ENCODE measurements at regions not wholly inside any gene's neighbourhood (a gene's known extent, or its start where the extent isn't known, plus 50 kb on each side); places are given as distances from the start of the nearest gene placed in this dataset.

- H3K4me2 ChIP-seq (ENCODE audit: control insufficient read depth, insufficient read depth) = no peak overlapping the region
- CTCF ChIA-PET = no interaction called here
- RAD21 ChIA-PET (ENCODE audit: unreplicated experiment) = no interaction called here
- in situ Hi-C loops (cut with MboI) = no loop called here
- TF ChIP-seq NFXL1 (IDR thresholded peaks at IDR 0.05; ENCODE audit: borderline replicate concordance) = no peak
- no peak for TF ChIP-seq GABPA (IDR thresholded peaks at IDR 0.05; ENCODE audit: low read depth)
- TF ChIP-seq HSF1 (IDR thresholded peaks at IDR 0.05; ENCODE audit: low read depth, low read length) = no peak
- TF ChIP-seq, protein P1, sequence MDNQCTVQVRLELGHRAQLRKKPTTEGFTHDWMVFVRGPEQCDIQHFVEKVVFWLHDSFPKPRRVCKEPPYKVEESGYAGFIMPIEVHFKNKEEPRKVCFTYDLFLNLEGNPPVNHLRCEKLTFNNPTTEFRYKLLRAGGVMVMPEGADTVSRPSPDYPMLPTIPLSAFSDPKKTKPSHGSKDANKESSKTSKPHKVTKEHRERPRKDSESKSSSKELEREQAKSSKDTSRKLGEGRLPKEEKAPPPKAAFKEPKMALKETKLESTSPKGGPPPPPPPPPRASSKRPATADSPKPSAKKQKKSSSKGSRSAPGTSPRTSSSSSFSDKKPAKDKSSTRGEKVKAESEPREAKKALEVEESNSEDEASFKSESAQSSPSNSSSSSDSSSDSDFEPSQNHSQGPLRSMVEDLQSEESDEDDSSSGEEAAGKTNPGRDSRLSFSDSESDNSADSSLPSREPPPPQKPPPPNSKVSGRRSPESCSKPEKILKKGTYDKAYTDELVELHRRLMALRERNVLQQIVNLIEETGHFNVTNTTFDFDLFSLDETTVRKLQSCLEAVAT (IDR thresholded peaks at IDR 0.05) = no peak
- H3K9ac ChIP-seq (ENCODE audit: control insufficient read depth, insufficient read depth, low read length) = no peak overlapping the region
- POLR2A ChIA-PET = no interaction called here
- no peak overlapping the region for H3K27ac ChIP-seq (ENCODE audit: control insufficient read depth, insufficient read depth)
- H2AFZ ChIP-seq (ENCODE audit: control insufficient read depth, low read depth, low read length) = no peak overlapping the region
- BruUV-seq (replicated peaks) = no TSS peak
- no peaks in the 10 kb centered on the region for H3K79me2 ChIP-seq (ENCODE audit: control insufficient read depth, insufficient read depth, low read length)
- H3K4me1 ChIP-seq (ENCODE audit: control insufficient read depth, insufficient read depth, low read length) = no peaks in the 10 kb centered on the region
- H4K20me1 ChIP-seq (ENCODE audit: control insufficient read depth, insufficient read depth) = no peaks in the 10 kb centered on the region
- ATAC-seq (no peak), DNase-seq (ENCODE audit: low read depth, low spot score) (no peak), FAIRE-seq (no peak)
- H3K36me3 ChIP-seq (ENCODE audit: control insufficient read depth in 2 of 2, insufficient read depth in 2 of 2, low read length in 1 of 2) = no peaks in the 10 kb centered on the region
- WGBS (ENCODE audit: insufficient coverage, insufficient replicate concordance, low lambda C conversion rate, missing lambda C conversion rate) = 15% methylated on average over 6 of the region's 6 CpGs
- no peak overlapping the region for H3K4me3 ChIP-seq
- H3K27me3 ChIP-seq (replicated peaks in 1 of 2; ENCODE audit: control insufficient read depth in 2 of 2, insufficient read depth in 2 of 2, low read length in 1 of 2) = no peaks in the 10 kb centered on the region
- intact Hi-C loops (cut with micrococcal nuclease; ENCODE audit: unreplicated experiment) = no loop called here
- SMC1A ChIA-PET (ENCODE audit: uncharacterized antibody, unreplicated experiment) = interaction anchor here (0.6 kb wide), 1 partner anchor 1163 kb away, joined by 3 read pairs; no protein-coding TSS in a partner anchor
- H3K9me3 ChIP-seq (replicated peaks; ENCODE audit: control insufficient read depth, insufficient read depth, low read length) = no peaks in the 10 kb centered on the region
Observed at GRCh38 chr10:125249948-125250347, 89.6 kb upstream of the CTBP2 start.

- no peak for FAIRE-seq
- H3K4me2 ChIP-seq (ENCODE audit: control insufficient read depth, insufficient read depth) = no peak overlapping the region
- H3K27me3 ChIP-seq (replicated peaks in 1 of 2; ENCODE audit: control insufficient read depth in 2 of 2, insufficient read depth in 2 of 2, low read length in 1 of 2) = no peaks in the 10 kb centered on the region
- ChIA-PET SMC1A (ENCODE audit: uncharacterized antibody, unreplicated experiment) (no interaction called here), RAD21 (ENCODE audit: unreplicated experiment) (no interaction called here), POLR2A (no interaction called here), CTCF (no interaction called here)
- H3K36me3 ChIP-seq (ENCODE audit: control insufficient read depth in 2 of 2, insufficient read depth in 2 of 2, low read length in 1 of 2) = no peaks in the 10 kb centered on the region
- ATAC-seq = no peak
- BruUV-seq (replicated peaks) = no TSS peak
- H4K20me1 ChIP-seq (ENCODE audit: control insufficient read depth, insufficient read depth) = no peaks in the 10 kb centered on the region
- intact Hi-C loops (cut with micrococcal nuclease; ENCODE audit: unreplicated experiment) = no loop called here
- no peak for DNase-seq (ENCODE audit: low read depth, low spot score)
- no peak overlapping the region for H2AFZ ChIP-seq (ENCODE audit: control insufficient read depth, low read depth, low read length)
- no peaks in the 10 kb centered on the region for H3K4me1 ChIP-seq (ENCODE audit: control insufficient read depth, insufficient read depth, low read length)
- H3K9me3 ChIP-seq (replicated peaks; ENCODE audit: control insufficient read depth, insufficient read depth, low read length) = no peaks in the 10 kb centered on the region
- H3K9ac ChIP-seq (ENCODE audit: control insufficient read depth, insufficient read depth, low read length) = no peak overlapping the region
- WGBS (ENCODE audit: insufficient coverage, insufficient replicate concordance, low lambda C conversion rate, missing lambda C conversion rate) = 4% methylated on average over 3 of the region's 3 CpGs
- in situ Hi-C loops (cut with MboI) = no loop called here
- no peaks in the 10 kb centered on the region for H3K79me2 ChIP-seq (ENCODE audit: control insufficient read depth, insufficient read depth, low read length)
- H3K4me3 ChIP-seq = no peak overlapping the region
- H3K27ac ChIP-seq (ENCODE audit: control insufficient read depth, insufficient read depth) = no peak overlapping the region
- TF ChIP-seq LARP7 (IDR thresholded peaks at IDR 0.05) (no peak), PAX8 (IDR thresholded peaks at IDR 0.05) (no peak), CREM (IDR thresholded peaks at IDR 0.05; ENCODE audit: low read depth) (no peak), HDGF (IDR thresholded peaks at IDR 0.05) (no peak), BCL11A (IDR thresholded peaks at IDR 0.05; ENCODE audit: low read depth, low read length) (no peak), ATF3 (IDR thresholded peaks at IDR 0.05; ENCODE audit: borderline replicate concordance, extremely low read depth, low read depth, low read length) (no peak), JUNB (IDR thresholded peaks at IDR 0.05) (no peak), PML (IDR thresholded peaks at IDR 0.05; ENCODE audit: low read length) (no peak), KAT2A (conservative IDR thresholded peaks at IDR 0.05; ENCODE audit: control insufficient read depth, low read depth, low read length) (no peak)
- TF ChIP-seq, protein P2, sequence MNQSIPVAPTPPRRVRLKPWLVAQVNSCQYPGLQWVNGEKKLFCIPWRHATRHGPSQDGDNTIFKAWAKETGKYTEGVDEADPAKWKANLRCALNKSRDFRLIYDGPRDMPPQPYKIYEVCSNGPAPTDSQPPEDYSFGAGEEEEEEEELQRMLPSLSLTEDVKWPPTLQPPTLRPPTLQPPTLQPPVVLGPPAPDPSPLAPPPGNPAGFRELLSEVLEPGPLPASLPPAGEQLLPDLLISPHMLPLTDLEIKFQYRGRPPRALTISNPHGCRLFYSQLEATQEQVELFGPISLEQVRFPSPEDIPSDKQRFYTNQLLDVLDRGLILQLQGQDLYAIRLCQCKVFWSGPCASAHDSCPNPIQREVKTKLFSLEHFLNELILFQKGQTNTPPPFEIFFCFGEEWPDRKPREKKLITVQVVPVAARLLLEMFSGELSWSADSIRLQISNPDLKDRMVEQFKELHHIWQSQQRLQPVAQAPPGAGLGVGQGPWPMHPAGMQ (IDR thresholded peaks at IDR 0.05; ENCODE audit: borderline replicate concordance) = no peak
- TF ChIP-seq, protein P3, sequence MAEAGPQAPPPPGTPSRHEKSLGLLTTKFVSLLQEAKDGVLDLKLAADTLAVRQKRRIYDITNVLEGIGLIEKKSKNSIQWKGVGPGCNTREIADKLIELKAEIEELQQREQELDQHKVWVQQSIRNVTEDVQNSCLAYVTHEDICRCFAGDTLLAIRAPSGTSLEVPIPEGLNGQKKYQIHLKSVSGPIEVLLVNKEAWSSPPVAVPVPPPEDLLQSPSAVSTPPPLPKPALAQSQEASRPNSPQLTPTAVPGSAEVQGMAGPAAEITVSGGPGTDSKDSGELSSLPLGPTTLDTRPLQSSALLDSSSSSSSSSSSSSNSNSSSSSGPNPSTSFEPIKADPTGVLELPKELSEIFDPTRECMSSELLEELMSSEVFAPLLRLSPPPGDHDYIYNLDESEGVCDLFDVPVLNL (IDR thresholded peaks at IDR 0.05; ENCODE audit: low read depth, low read length) = no peak
Observed at GRCh38 chr10:125248489-125248888, 88.1 kb upstream of the CTBP2 start.
